CD4-positive, alpha-beta T cell treated with Interleukin-12 subunit alpha and Interleukin-12 subunit beta, for 1 hour (primary cell): ENCODE measurements at regions not wholly inside any gene's neighbourhood (a gene's known extent, or its start where the extent isn't known, plus 50 kb on each side); places are given as distances from the start of the nearest gene placed in this dataset.
A peak's percentile ranks its signal among the peaks of the same experiment; 100 is the strongest.
"Not testable (repeated sequence)": the region's sequence is repeated elsewhere in the genome, so short reads cannot be mapped to it uniquely, and the experiment has no call there.

Experiments used
- DNase-seq: peaks from one replicate; pipeline ENCODE4 v3.0.0-alpha.2; 2020

GRCh38 chr3:197618408-197618807, 62.6 kb upstream of the BDH1 start:
- not testable (repeated sequence) for DNase-seq

- no peak for DNase-seq
These were observed 59.7 kb upstream of the BDH1 start for GRCh38 chr3:197615430-197615829.

DNA sequence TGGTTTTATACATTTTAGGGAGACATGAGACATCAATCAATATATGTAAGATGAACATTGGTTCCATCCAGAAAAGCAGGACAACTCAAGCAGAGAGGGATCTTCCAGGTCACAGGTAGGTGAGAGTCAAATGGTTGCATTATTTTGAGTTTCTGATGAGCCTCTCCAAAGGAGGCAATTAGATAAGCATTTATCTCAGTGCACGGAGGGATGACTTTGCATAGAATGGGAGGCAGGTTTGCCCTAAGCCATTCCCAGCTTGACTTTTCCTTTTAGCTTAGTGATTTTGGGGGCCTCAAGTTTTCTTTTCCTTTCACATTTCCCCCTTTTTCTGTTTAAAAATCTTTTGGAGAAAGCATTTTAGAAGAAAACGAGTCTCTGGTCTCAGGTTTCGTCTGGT, 58.4 kb upstream of the BDH1 start:
- not testable (repeated sequence) for DNase-seq

DNA sequence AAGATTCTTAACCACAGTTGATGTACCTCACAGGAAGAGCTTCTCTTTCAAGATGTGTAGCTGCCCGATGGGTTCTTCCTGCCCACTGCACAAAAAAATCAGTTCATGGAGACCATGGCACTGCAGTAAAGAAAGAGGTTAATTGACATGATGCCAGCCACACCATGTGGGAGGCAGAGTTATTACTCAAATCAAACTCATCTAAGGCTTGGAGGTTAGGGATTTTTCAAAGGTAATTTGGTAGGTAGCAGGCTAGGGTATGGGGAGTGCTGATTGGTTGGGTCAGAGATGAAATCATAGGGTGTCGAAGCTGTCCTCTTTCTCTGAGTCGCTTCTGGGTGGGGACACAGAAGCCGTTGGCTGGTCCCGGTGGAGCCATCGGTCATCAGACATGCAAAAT, 57.4 kb upstream of the BDH1 start:
- peak; percentile 64 for DNase-seq

- DNase-seq: no peak
These were observed 55.5 kb upstream of the BDH1 start for GRCh38 chr3:197611255-197611654.

DNA sequence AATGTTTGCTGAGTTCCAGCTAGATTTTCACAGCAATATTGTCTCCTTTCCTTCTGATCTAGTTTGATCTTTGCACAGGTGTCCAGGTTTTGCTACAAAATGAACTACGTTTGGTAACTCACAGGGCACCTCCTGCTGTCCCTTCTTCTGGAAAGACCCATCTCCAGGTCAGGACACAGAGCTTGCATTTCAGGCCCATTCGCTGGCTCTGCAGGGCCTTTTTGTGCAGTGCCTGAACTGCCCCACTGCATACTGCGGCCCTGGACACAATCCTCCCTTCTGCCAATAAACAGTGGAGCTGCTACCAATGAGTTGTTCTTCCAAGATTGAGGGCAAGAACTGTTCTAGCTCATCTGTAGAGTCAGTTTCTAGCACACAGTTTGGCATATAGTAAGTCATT, 50.7 kb upstream of the BDH1 start:
- no peak for DNase-seq
